ENCODE measurements at regions not wholly inside any gene's neighbourhood (a gene's known extent, or its start where the extent isn't known, plus 50 kb on each side); places are given as distances from the start of the nearest gene placed in this dataset.

- TF ChIP-seq CTCF (conservative IDR thresholded peaks at IDR 0.05) = no peak
- no peak for TF ChIP-seq EZH2 (IDR thresholded peaks at IDR 0.05; ENCODE audit: low read depth)
Measured at GRCh38 chr2:129050101-129050500, 731.4 kb upstream of the HS6ST1 start.
